ENCODE measurements at regions not wholly inside any gene's neighbourhood (a gene's known extent, or its start where the extent isn't known, plus 50 kb on each side); places are given as distances from the start of the nearest gene placed in this dataset.
"Not testable (repeated sequence)": the region's sequence is repeated elsewhere in the genome, so short reads cannot be mapped to it uniquely, and the experiment has no call there.

GRCh38 chr3:10109-10996 lies 186.2 kb upstream of the CHL1 start:
- peak in 2 of 3 donors; percentile 10 for DNase-seq (ENCODE audit: low read depth in 2 of 3, low spot score in 2 of 3)

DNA sequence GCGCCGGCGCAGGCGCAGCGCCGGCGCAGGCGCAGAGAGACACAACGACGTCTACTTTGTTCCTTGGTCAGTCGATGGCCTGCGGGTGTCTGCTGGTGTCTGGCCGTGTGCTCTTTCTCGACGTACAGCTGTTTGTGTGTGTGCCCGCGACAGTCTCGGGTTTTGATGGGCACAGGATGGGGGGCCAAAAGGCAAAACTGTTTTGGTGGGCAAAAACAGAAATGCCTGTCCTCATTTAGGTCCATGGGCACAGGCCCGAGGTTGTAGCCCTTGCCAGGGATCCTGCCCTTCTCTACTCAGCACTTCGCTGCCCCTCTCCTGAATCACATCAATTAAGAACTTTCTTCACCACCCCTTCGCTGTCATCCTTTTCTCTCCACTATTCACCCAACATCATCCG lies 184.8 kb upstream of the CHL1 start:
- peak in 1 of 3 donors; percentile 4 for DNase-seq (ENCODE audit: low read depth in 2 of 3, low spot score in 2 of 3)

- DNase-seq (ENCODE audit: low read depth in 2 of 3, low spot score in 2 of 3) = no peak
These were observed 181.9 kb upstream of the CHL1 start for GRCh38 chr3:14652-15051.

GRCh38 chr3:16366-16765 lies 180.2 kb upstream of the CHL1 start:
- no peak for DNase-seq (ENCODE audit: low read depth in 2 of 3, low spot score in 2 of 3)

DNA sequence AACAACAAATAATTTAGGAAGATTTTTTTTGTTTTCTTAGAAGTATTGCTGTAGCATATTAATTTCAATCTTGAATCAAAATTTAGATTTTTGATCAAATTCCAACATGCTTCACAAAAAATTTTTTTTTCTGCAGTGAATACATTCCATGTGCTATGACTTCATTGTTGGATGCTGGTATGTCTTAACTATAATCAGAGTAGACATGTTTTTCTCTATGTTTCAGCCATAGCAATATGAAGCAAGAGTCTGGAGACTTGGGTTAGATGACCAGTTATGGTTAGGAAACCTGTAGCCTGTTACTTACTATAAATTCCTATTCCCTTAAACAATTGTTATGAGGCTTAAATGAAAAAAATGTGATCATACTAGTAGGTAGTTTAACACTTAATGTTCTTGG lies 176.1 kb upstream of the CHL1 start:
- DNase-seq (ENCODE audit: low read depth in 2 of 3, low spot score in 2 of 3) = no peak

DNA sequence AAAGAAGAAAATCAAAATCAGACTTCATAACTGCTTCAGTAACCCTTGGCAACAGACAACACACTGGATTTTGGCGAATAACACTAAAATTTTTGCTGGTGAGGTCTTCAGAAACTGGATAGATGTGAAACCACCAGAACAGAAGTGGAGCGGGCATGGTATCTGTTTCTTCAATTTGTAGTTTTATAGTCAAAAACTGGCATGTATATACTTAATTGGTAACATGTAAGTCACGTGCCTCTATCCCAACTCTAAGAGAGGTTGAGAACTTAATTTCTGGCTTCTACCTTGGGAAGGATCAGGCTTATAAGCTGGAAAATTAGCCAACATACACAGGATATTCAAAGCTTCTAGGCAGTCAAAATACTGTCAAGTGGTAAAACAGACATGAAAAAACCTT lies 172.6 kb upstream of the CHL1 start:
- no peak for DNase-seq (ENCODE audit: low read depth in 2 of 3, low spot score in 2 of 3)

DNA sequence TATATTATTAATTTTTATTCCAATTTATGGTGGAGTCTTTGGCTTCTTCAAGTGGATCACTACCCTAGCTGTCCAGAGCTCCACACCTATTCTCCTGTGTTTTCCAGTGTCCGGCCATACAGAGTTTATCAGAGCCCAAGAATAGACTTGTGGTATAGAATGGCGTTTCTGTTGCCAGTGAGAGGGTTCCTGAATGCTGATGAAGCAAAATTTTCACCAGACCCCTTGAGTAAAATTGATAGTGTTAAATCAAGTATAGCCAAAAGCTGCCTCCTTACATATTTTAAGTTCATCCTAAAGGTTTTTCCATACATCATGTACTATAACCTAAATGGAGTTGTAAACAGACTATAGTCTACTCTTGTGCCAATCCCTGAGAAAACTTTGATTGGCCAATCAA lies 171.5 kb upstream of the CHL1 start:
- DNase-seq (ENCODE audit: low read depth in 2 of 3, low spot score in 2 of 3) = no peak

DNA sequence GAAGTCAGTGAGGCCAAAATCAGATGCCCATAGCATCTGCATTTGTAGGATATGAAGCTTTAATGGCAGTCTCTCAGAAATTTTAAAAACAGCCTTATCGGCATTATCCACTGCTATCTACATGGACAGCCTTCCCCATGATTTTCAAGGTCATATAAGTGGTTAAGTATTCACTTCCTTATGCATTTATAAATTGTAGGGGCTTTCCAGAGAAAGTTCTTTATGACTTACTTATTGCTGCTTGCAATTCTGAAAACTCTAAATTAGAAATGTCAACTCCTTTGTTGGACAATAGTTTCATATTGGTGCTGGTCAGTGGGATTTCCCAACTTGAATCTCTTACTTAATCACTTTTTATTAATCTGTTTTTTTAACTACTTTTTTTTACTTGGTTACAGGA lies 160.6 kb upstream of the CHL1 start:
- not testable (repeated sequence) for DNase-seq (ENCODE audit: low read depth in 2 of 3, low spot score in 2 of 3)

- peak in 2 of 3 donors; percentile 7 to 36 for DNase-seq (ENCODE audit: low read depth in 2 of 3, low spot score in 2 of 3)
These were observed 153.5 kb upstream of the CHL1 start for GRCh38 chr3:42871-43744.

DNA sequence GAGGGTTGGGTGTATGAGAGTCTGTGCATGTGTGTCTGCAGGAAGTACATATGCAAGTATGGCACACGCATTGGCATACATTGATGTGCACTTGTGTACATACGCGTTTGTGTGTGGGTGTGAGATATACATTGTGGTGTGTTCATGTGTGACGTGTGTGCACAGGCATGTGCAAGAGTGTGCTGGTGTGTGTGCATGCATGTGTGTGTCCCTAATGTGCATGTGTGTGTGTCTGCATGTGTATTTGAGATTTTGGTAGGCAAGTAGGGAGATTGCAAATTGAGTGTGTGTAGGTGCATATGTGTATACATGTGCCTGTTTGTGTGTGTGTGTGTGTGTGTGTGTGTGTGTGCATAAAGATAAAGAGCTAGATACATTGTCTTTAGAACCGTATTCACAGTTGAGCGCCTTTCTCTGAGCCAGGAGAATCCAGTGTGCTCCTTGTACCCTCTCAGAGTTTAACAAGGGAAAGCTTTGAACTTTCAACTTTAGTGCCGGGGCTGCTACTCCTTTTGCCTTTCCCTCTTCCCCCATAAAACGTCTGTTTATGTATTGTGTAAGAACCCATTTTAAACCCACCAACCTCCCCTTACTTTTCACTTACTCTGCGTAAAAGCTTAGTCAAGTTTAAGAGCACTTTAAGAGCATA lies 152.4 kb upstream of the CHL1 start:
- DNase-seq (ENCODE audit: low read depth in 2 of 3, low spot score in 2 of 3) = no peak

- not testable (repeated sequence) for DNase-seq (ENCODE audit: low read depth in 2 of 3, low spot score in 2 of 3)
These were observed 151.6 kb upstream of the CHL1 start for GRCh38 chr3:44941-45340.

- DNase-seq (ENCODE audit: low read depth in 2 of 3, low spot score in 2 of 3) = no peak
These were observed 150.0 kb upstream of the CHL1 start for GRCh38 chr3:46576-46975.

DNA sequence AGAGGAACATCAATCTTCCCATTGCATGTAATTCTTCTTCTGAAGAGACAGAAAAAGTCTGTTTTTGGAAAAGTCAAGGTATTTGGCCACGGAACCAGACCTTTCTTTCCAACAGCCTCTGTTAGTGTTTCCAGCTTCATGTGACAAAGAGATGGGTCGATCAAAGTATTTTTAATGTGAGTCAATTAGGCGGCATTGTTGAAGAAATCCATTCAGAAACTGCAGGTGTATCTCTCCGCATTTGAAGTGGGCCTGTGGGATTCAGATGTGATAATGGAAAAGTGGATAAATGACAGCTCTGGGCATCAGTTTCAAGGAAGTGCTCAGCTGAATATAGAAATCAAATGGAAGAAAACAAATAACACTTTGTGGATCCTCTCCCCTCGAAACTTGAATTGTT lies 143.1 kb upstream of the CHL1 start:
- DNase-seq (ENCODE audit: low read depth in 2 of 3, low spot score in 2 of 3) = not testable (repeated sequence)

GRCh38 chr3:54240-54639 lies 142.3 kb upstream of the CHL1 start:
- no peak for DNase-seq (ENCODE audit: low read depth in 2 of 3, low spot score in 2 of 3)

- DNase-seq (ENCODE audit: low read depth in 2 of 3, low spot score in 2 of 3) = no peak
These were observed 139.9 kb upstream of the CHL1 start for GRCh38 chr3:56672-57071.

DNA sequence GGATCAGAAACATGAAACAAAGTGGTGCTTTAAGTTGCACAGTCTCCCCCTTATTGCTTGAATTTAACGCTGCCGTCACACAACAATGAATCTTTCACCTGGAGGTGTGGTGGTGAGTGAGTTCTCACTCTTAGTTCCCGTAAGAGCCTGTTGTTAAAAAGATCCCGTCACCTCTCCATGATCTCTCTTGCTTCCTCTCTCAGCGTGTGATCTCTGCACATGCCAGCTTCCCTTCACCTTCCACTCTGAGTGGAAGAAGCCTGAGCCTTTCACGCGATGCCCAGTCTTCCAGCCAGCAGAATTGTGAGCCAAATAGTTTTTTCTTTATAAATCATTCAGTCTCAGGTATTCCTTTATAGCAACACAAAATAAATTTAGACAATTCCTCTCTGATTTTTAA lies 136.7 kb upstream of the CHL1 start:
- DNase-seq (ENCODE audit: low read depth in 2 of 3, low spot score in 2 of 3) = no peak

- DNase-seq (ENCODE audit: low read depth in 2 of 3, low spot score in 2 of 3) = no peak
These were observed 133.3 kb upstream of the CHL1 start for GRCh38 chr3:63095-63765.

GRCh38 chr3:69690-70089 lies 126.9 kb upstream of the CHL1 start:
- no peak for DNase-seq (ENCODE audit: low read depth in 2 of 3, low spot score in 2 of 3)

DNA sequence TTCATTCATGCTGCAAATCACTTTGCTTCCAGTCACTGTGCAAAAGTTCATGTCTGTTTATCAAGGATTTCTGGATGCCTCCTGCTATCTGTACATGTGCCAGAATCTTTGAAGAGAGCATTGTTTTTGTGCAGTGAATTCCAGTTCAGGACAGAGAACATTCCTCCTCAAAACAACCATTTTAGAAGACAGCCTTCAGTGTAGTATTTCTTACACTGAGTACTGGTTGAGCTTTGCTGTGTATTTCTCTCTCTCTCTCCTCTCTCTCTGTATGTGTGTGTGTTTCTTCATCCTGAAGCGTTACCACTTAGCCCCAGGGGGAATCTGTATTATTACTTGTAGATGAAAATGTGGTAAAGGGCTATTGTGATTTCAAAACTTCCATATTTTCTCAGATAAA lies 123.8 kb upstream of the CHL1 start:
- no peak for DNase-seq (ENCODE audit: low read depth in 2 of 3, low spot score in 2 of 3)

DNA sequence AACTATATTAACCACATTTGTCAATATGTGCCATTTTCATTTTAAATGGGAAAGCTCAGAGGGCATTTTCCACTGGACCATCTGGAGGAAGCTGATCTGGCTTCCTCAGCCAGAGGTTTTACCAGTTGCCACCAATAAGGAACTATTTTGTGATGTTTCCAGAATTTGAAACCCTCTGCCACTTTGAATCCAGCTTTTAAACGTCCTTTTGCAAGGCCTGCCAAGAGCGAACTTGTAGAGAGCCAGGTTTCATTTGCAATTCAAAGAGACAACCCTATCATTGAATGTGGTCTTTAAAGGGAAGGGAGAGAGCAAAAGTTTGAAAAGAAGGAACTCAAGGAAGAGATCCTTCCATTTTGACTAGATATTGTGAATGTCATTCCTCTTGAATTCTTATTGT lies 123.3 kb upstream of the CHL1 start:
- DNase-seq (ENCODE audit: low read depth in 2 of 3, low spot score in 2 of 3) = no peak

All from hematopoietic multipotent progenitor cell (in vitro differentiated cells).